Esophagus muscularis mucosa (tissue), 4 donors: ENCODE measurements at regions not wholly inside any gene's neighbourhood (a gene's known extent, or its start where the extent isn't known, plus 50 kb on each side); places are given as distances from the start of the nearest gene placed in this dataset.

Source experiments
- DNase-seq: peaks from one replicate; pipeline ENCODE4 v3.0.0-alpha.2; 2017; ENCODE audit errors: extremely low spot score
- H3K27ac ChIP-seq, 4 donors: fragments of 200-600 bp; sonication (generic); replicated peaks in 1 of 4; 1 replicate in 3 of 4; 2 replicates in 1 of 4; pipeline ENCODE4 v1.5.1; 2016 to 2019; ENCODE audit warnings: mild to moderate bottlenecking in 1 of 4
- H3K27me3 ChIP-seq, 4 donors: fragments of 200-600 bp; sonication (generic); one replicate each; pipeline versions ENCODE4 v1.5.1 to v1.6.0; 2016 to 2019
- H3K36me3 ChIP-seq, 4 donors: fragments of 200-600 bp; sonication (generic); one replicate each; pipeline ENCODE4 v1.5.1; 2016 to 2019
- H3K4me1 ChIP-seq, 4 donors: fragments of 200-600 bp; sonication (generic); one replicate each; pipeline ENCODE4 v1.5.1; 2016 to 2019
- H3K4me3 ChIP-seq, 4 donors: fragments of 200-600 bp; sonication (generic); 1 replicate in 2 of 4; 2 replicates in 2 of 4; pipeline ENCODE4 v1.5.1; 2016 to 2019; ENCODE audit warnings: mild to moderate bottlenecking in 4 of 4, moderate library complexity in 1 of 4
- H3K9me3 ChIP-seq, 4 donors: fragments of 200-600 bp; sonication (generic); 1 replicate in 3 of 4; 2 replicates in 1 of 4; pipeline ENCODE4 v1.5.1; 2016 to 2019
- CTCF ChIP-seq, 3 experiments: fragments of 200-600 bp in 2 of 3; fragments of 450-650 bp in 1 of 3; sonication (generic) in 2 of 3; IDR thresholded peaks; one replicate each; pipeline ENCODE4 v1.5.1; 2017 to 2019; ENCODE audit warnings: antibody characterized with exemption in 3 of 3, mild to moderate bottlenecking in 2 of 3, moderate library complexity in 1 of 3
- EP300 ChIP-seq: sonication (generic); formaldehyde crosslinking; IDR thresholded peaks from one replicate; pipeline ENCODE4 v1.6.1; 2017; ENCODE audit warnings: antibody characterized with exemption
- POLR2A ChIP-seq: fragments of 450-650 bp; IDR thresholded peaks from one replicate; pipeline ENCODE4 v1.6.1; 2017; ENCODE audit warnings: antibody characterized with exemption, moderate library complexity, mild to moderate bottlenecking, low read depth
- POLR2AphosphoS5 ChIP-seq, 2 donors: sonication (generic); formaldehyde crosslinking; IDR thresholded peaks; one replicate each; pipeline ENCODE4 v1.6.1; 2017; ENCODE audit warnings: antibody characterized with exemption in 2 of 2
- WGBS: methylation state at CpG from one replicate; pipeline ENCODE4 v1.1.5; 2018; 5-methylcytosine and 5-hydroxymethylcytosine counted together
- intact Hi-C: fragments of 100-400 bp; cut with DNase I; formaldehyde crosslinking; loops from one replicate; pipeline ENCODE4 v1.15.1; 2023

- intact Hi-C loops, result no loop called here
- H3K36me3 ChIP-seq, result no peaks in the 10 kb centered on the region
- WGBS, result 82% methylated on average over 9 of the region's 9 CpGs
- DNase-seq, result no peak
- H3K27ac ChIP-seq, result no peak overlapping the region
- H3K9me3 ChIP-seq, result no peaks in the 10 kb centered on the region
- H3K4me3 ChIP-seq, result no peak overlapping the region
- no peak for TF ChIP-seq CTCF (IDR thresholded peaks at IDR 0.05)
- TF ChIP-seq POLR2A, result no peak
- no peak for TF ChIP-seq EP300
- TF ChIP-seq POLR2AphosphoS5 (IDR thresholded peaks at IDR 0.05), result no peak
- H3K27me3 ChIP-seq, result no peaks in the 10 kb centered on the region
- peaks cover 0 to 10% (median 5%) of the 10 kb centered on the region in 4 donors for H3K4me1 ChIP-seq
These were observed 605.2 kb downstream of the CCDC171 start for GRCh38 chr9:16158093-16158492.

- no peaks in the 10 kb centered on the region for H3K9me3 ChIP-seq
- TF ChIP-seq EP300 (no peak), CTCF (IDR thresholded peaks at IDR 0.05) (no peak), POLR2A (no peak), POLR2AphosphoS5 (IDR thresholded peaks at IDR 0.05) (no peak)
- H3K4me1 ChIP-seq, result no peaks in the 10 kb centered on the region
- 83% methylated on average over 6 of the region's 6 CpGs for WGBS
- H3K4me3 ChIP-seq, result no peak overlapping the region
- intact Hi-C loops, result no loop called here
- no peak for DNase-seq
- H3K27ac ChIP-seq, result no peak overlapping the region
- no peaks in the 10 kb centered on the region for H3K36me3 ChIP-seq
- H3K27me3 ChIP-seq, result no peaks in the 10 kb centered on the region
These were observed 608.6 kb downstream of the CCDC171 start for GRCh38 chr9:16161483-16161882.

- no peaks in the 10 kb centered on the region for H3K9me3 ChIP-seq
- no peak overlapping the region for H3K27ac ChIP-seq
- DNase-seq, result no peak
- no peaks in the 10 kb centered on the region for H3K27me3 ChIP-seq
- intact Hi-C loops, result no loop called here
- no peaks in the 10 kb centered on the region for H3K36me3 ChIP-seq
- TF ChIP-seq CTCF (IDR thresholded peaks at IDR 0.05) (no peak), POLR2AphosphoS5 (IDR thresholded peaks at IDR 0.05) (no peak), POLR2A (no peak), EP300 (no peak)
- H3K4me1 ChIP-seq, result no peaks in the 10 kb centered on the region
- 92% methylated on average over 3 of the region's 3 CpGs for WGBS
- H3K4me3 ChIP-seq, result no peak overlapping the region
These were observed 617.3 kb downstream of the CCDC171 start for GRCh38 chr9:16170119-16170518.

GRCh38 chr9:16171911-16172310, 619.1 kb downstream of the CCDC171 start:
- no peaks in the 10 kb centered on the region for H3K4me1 ChIP-seq
- intact Hi-C loops, result no loop called here
- H3K4me3 ChIP-seq, result no peak overlapping the region
- no peak overlapping the region for H3K27ac ChIP-seq
- no peak for TF ChIP-seq CTCF (IDR thresholded peaks at IDR 0.05)
- no peak for TF ChIP-seq POLR2AphosphoS5 (IDR thresholded peaks at IDR 0.05)
- TF ChIP-seq POLR2A, result no peak
- no peak for TF ChIP-seq EP300
- no peaks in the 10 kb centered on the region for H3K36me3 ChIP-seq
- DNase-seq, result peak; percentile 89
- H3K9me3 ChIP-seq, result no peaks in the 10 kb centered on the region
- WGBS, result 66% methylated on average over 6 of the region's 6 CpGs
- H3K27me3 ChIP-seq, result no peaks in the 10 kb centered on the region

- no peaks in the 10 kb centered on the region for H3K36me3 ChIP-seq
- TF ChIP-seq POLR2A (no peak), EP300 (no peak), POLR2AphosphoS5 (IDR thresholded peaks at IDR 0.05) (no peak), CTCF (IDR thresholded peaks at IDR 0.05) (no peak)
- H3K4me3 ChIP-seq, result no peak overlapping the region
- WGBS, result 65% methylated on average over 5 of the region's 5 CpGs
- intact Hi-C loops, result no loop called here
- H3K27ac ChIP-seq, result no peak overlapping the region
- no peaks in the 10 kb centered on the region for H3K9me3 ChIP-seq
- no peaks in the 10 kb centered on the region for H3K27me3 ChIP-seq
- DNase-seq, result peak; percentile 50
- no peaks in the 10 kb centered on the region for H3K4me1 ChIP-seq
These were observed 620.0 kb downstream of the CCDC171 start for GRCh38 chr9:16172796-16173195.
